Osteoblast (primary cell): ENCODE measurements at regions not wholly inside any gene's neighbourhood (a gene's known extent, or its start where the extent isn't known, plus 50 kb on each side); places are given as distances from the start of the nearest gene placed in this dataset.

Experiments used
- DNase-seq: peaks from one replicate; pipeline ENCODE4 v3.0.0; 2011; ENCODE audit warnings: low spot score, mixed read lengths; ENCODE audit not compliant: insufficient read length; ENCODE audit errors: missing footprints
- H2AFZ ChIP-seq: 2 replicates; pipeline ENCODE4 v1.6.0; 2011; ENCODE audit warnings: mild to moderate bottlenecking, low read length
- H3K27ac ChIP-seq: 2 replicates; pipeline ENCODE4 v1.5.1; 2011; ENCODE audit warnings: mild to moderate bottlenecking, low read depth, low read length, moderate library complexity
- H3K27me3 ChIP-seq: 2 replicates; pipeline ENCODE4 v1.6.0; 2012; ENCODE audit warnings: mild to moderate bottlenecking, control low read depth, inconsistent platforms, low read length, moderate library complexity; ENCODE audit not compliant: insufficient read depth
- H3K36me3 ChIP-seq: 2 replicates; pipeline ENCODE4 v1.5.1; 2011; ENCODE audit warnings: mild to moderate bottlenecking, low read length, control low read depth, moderate library complexity; ENCODE audit not compliant: insufficient read depth
- H3K4me1 ChIP-seq: 2 replicates; pipeline ENCODE4 v1.5.1; 2011; ENCODE audit warnings: mild to moderate bottlenecking, low read length, control low read depth, moderate library complexity; ENCODE audit not compliant: insufficient read depth
- H3K4me2 ChIP-seq: 2 replicates; pipeline ENCODE4 v1.6.0; 2011; ENCODE audit warnings: mild to moderate bottlenecking, low read length; ENCODE audit not compliant: insufficient read depth
- H3K4me3 ChIP-seq: fragments of 200-600 bp; sonication (generic); 3 replicates; pipeline ENCODE4 v1.5.1; 2012; ENCODE audit warnings: mild to moderate bottlenecking, low read length, inconsistent platforms; ENCODE audit not compliant: insufficient read depth
- H3K79me2 ChIP-seq: 2 replicates; pipeline ENCODE4 v1.6.0; 2012; ENCODE audit warnings: mild to moderate bottlenecking, low read length, control low read depth, inconsistent platforms; ENCODE audit not compliant: insufficient read depth
- H3K9me3 ChIP-seq: 2 replicates; pipeline ENCODE4 v1.5.1; 2011; ENCODE audit warnings: low read depth, low read length, control low read depth
- H4K20me1 ChIP-seq: 2 replicates; pipeline ENCODE4 v1.6.0; 2012; ENCODE audit warnings: mild to moderate bottlenecking, low read length, control low read depth; ENCODE audit not compliant: insufficient read depth
- TF ChIP-seq, protein P1 (sequence below): IDR thresholded peaks from 2 replicates; pipeline ENCODE4 v1.5.1; 2011; ENCODE audit warnings: mild to moderate bottlenecking, low read depth, low read length, moderate library complexity; ENCODE audit errors: extremely low read depth

- Histone ChIP-seq H2AFZ (no peak overlapping the region), H4K20me1 (no peaks in the 10 kb centered on the region), H3K4me3 (no peak overlapping the region), H3K36me3 (no peaks in the 10 kb centered on the region), H3K79me2 (no peaks in the 10 kb centered on the region), H3K9me3 (no peaks in the 10 kb centered on the region), H3K4me2 (no peak overlapping the region), H3K27ac (no peak overlapping the region), H3K4me1 (no peaks in the 10 kb centered on the region), H3K27me3 (no peaks in the 10 kb centered on the region)
- TF ChIP-seq, protein P1, sequence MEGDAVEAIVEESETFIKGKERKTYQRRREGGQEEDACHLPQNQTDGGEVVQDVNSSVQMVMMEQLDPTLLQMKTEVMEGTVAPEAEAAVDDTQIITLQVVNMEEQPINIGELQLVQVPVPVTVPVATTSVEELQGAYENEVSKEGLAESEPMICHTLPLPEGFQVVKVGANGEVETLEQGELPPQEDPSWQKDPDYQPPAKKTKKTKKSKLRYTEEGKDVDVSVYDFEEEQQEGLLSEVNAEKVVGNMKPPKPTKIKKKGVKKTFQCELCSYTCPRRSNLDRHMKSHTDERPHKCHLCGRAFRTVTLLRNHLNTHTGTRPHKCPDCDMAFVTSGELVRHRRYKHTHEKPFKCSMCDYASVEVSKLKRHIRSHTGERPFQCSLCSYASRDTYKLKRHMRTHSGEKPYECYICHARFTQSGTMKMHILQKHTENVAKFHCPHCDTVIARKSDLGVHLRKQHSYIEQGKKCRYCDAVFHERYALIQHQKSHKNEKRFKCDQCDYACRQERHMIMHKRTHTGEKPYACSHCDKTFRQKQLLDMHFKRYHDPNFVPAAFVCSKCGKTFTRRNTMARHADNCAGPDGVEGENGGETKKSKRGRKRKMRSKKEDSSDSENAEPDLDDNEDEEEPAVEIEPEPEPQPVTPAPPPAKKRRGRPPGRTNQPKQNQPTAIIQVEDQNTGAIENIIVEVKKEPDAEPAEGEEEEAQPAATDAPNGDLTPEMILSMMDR = no peak
- DNase-seq = no peak
Measured at GRCh38 chr18:24959051-24959476, 392.9 kb downstream of the ZNF521 start.

DNA sequence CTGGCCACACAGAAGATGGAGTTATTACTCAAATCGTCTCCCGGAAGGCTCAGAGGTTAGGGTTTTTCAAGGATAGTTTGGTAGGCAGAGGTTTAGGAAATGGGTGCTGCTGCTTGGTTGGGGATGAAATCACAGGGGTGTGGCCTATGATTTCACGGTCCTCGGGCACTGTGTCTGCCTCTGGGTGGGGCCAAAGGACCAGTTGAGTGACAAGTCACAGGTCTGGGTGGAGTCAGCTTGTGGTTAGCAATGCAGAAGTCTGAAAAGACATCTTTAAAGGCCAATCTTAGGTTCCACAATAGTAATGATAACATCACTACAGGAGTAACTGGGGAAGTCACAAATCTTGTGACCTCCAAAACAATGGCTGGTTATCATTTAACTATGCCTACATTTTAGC, 387.8 kb downstream of the ZNF521 start:
- no peaks in the 10 kb centered on the region for H3K4me1 ChIP-seq
- H3K36me3 ChIP-seq = no peaks in the 10 kb centered on the region
- H3K4me2 ChIP-seq = no peak overlapping the region
- no peak overlapping the region for H3K4me3 ChIP-seq
- DNase-seq = no peak
- H3K27me3 ChIP-seq = no peaks in the 10 kb centered on the region
- TF ChIP-seq, protein P1 = no peak
- no peaks in the 10 kb centered on the region for H3K79me2 ChIP-seq
- H2AFZ ChIP-seq = no peak overlapping the region
- no peaks in the 10 kb centered on the region for H4K20me1 ChIP-seq
- no peak overlapping the region for H3K27ac ChIP-seq
- H3K9me3 ChIP-seq = no peaks in the 10 kb centered on the region

DNA sequence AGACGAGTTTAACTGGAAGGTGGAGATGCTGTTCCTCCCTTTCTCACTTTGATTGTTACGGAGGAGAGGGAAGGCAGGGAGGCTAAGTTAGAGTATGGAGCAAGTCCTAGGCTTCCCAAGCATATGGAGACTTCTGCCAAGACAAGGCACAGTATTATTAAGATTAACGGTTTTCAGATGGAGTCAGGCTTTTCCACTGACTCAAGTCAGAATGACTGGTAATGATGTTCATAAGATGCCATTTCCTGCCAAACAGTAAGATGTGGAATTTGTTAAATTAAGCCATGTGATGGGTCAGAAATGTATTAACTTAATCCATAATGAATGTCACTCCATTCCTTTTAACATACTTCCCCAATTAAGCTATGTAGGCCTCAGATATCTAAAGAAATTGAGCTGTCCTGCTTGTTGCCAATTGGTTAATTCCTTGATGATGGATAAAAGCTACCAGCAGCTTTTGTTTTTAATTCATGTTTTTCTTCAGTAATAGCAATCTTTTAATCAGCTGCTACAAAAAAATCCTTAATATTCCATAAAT, 383.7 kb downstream of the ZNF521 start:
- Histone ChIP-seq H4K20me1 (no peaks in the 10 kb centered on the region), H3K27me3 (no peaks in the 10 kb centered on the region), H3K9me3 (no peaks in the 10 kb centered on the region), H3K79me2 (no peaks in the 10 kb centered on the region), H3K4me3 (no peak overlapping the region), H3K4me1 (no peaks in the 10 kb centered on the region), H3K36me3 (no peaks in the 10 kb centered on the region), H3K4me2 (no peak overlapping the region), H3K27ac (no peak overlapping the region), H2AFZ (no peak overlapping the region)
- DNase-seq = no peak
- TF ChIP-seq, protein P1 = no peak

DNA sequence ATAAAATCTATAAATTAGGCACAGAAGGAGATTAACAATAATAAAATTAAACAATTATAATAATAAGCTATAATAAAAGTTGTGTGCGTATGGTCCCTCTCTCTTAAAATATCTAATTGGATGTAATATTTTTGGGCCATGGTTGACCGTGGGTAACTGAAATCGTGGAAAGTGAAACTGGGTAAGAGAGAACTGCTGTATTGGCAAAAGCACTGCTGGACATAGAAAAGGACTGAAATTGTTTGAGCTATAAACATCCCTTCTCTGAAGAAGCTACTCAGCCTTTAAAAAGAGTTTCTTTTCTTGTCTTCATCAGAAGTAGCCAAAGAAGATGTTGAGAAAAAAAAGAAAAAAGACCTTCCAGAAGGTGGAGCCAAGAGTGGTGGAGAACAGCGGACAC, 379.4 kb downstream of the ZNF521 start:
- no peaks in the 10 kb centered on the region for H3K9me3 ChIP-seq
- H3K4me1 ChIP-seq = no peaks in the 10 kb centered on the region

More for the DNA sequence above, 379.4 kb downstream of the ZNF521 start:
- H3K27ac ChIP-seq = no peak overlapping the region
- no peak overlapping the region for H2AFZ ChIP-seq
- H3K27me3 ChIP-seq = no peaks in the 10 kb centered on the region
- TF ChIP-seq, protein P1 = no peak
- H3K4me3 ChIP-seq = no peak overlapping the region
- no peaks in the 10 kb centered on the region for H4K20me1 ChIP-seq
- H3K79me2 ChIP-seq = no peaks in the 10 kb centered on the region
- no peak overlapping the region for H3K4me2 ChIP-seq
- no peak for DNase-seq
- H3K36me3 ChIP-seq = no peaks in the 10 kb centered on the region
